Breast epithelium (tissue), 3 donors: ENCODE measurements at regions not wholly inside any gene's neighbourhood (a gene's known extent, or its start where the extent isn't known, plus 50 kb on each side); places are given as distances from the start of the nearest gene placed in this dataset.

Experiments
- POLR2A ChIP-seq: fragments of 450-650 bp; IDR thresholded peaks from one replicate; pipeline ENCODE4 v1.6.1; 2016; ENCODE audit warnings: antibody characterized with exemption, mild to moderate bottlenecking, moderate library complexity
- TF ChIP-seq, protein P1 (sequence below), 3 donors: fragments of 450-650 bp; IDR thresholded peaks; one replicate each; pipeline ENCODE4 v1.5.1; 2016 to 2017; ENCODE audit warnings: antibody characterized with exemption in 3 of 3, mild to moderate bottlenecking in 3 of 3, moderate library complexity in 3 of 3

DNA sequence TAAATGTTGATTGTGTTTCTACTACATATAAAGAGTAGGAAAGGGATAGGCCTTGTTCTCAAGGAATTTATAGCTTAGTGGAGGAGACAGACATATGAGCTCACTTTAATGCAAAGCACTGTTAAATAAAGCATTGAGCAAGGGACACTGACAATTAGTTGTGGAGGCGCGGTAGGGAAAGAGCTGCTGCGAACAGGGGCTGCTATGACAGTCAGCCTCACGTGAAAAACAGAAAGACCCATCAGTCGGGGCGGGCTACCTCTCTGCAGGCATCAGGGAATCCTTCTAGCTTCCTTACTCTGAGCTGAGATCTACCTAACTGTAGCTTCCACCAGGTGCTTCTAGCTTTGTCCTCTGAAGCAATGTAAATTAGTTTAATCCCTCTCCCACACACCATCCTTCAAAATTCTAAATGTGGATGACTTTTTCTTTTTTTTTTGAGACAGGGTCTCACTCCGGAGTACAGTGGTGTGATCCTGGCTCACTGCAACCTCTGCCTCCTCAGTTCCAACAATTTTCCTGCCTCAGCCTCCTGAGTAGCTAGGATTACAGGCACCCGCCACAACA, 129.9 kb upstream of the ZFHX3 start:
- no peak for TF ChIP-seq POLR2A
- TF ChIP-seq, protein P1, sequence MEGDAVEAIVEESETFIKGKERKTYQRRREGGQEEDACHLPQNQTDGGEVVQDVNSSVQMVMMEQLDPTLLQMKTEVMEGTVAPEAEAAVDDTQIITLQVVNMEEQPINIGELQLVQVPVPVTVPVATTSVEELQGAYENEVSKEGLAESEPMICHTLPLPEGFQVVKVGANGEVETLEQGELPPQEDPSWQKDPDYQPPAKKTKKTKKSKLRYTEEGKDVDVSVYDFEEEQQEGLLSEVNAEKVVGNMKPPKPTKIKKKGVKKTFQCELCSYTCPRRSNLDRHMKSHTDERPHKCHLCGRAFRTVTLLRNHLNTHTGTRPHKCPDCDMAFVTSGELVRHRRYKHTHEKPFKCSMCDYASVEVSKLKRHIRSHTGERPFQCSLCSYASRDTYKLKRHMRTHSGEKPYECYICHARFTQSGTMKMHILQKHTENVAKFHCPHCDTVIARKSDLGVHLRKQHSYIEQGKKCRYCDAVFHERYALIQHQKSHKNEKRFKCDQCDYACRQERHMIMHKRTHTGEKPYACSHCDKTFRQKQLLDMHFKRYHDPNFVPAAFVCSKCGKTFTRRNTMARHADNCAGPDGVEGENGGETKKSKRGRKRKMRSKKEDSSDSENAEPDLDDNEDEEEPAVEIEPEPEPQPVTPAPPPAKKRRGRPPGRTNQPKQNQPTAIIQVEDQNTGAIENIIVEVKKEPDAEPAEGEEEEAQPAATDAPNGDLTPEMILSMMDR (IDR thresholded peaks at IDR 0.05) = no peak
